SH-SY5Y (cell line): ENCODE measurements at regions not wholly inside any gene's neighbourhood (a gene's known extent, or its start where the extent isn't known, plus 50 kb on each side); places are given as distances from the start of the nearest gene placed in this dataset.

Experiments used
- GATA2 ChIP-seq: IDR thresholded peaks from 2 replicates; pipeline ENCODE4 v1.6.1; 2011; ENCODE audit warnings: mild to moderate bottlenecking, low read depth, low read length
- GATA3 ChIP-seq: IDR thresholded peaks from 2 replicates; pipeline ENCODE4 v1.6.1; 2011; ENCODE audit warnings: low read depth, mild to moderate bottlenecking, low read length, moderate library complexity

GRCh38 chr11:79990141-79990540 is 549.3 kb upstream of the TENM4 start:
- TF ChIP-seq GATA3 (no peak), GATA2 (no peak)

- no peak for TF ChIP-seq GATA3
- no peak for TF ChIP-seq GATA2
Observed at GRCh38 chr11:79982185-79982584, 541.4 kb upstream of the TENM4 start.

- TF ChIP-seq GATA3 (no peak), GATA2 (no peak)
Observed at GRCh38 chr11:79980916-79981315, 540.1 kb upstream of the TENM4 start.

GRCh38 chr11:79973721-79974617 is 533.1 kb upstream of the TENM4 start:
- TF ChIP-seq GATA3 (no peak), GATA2 (no peak)

- TF ChIP-seq GATA2, result no peak
- TF ChIP-seq GATA3, result no peak
Observed at GRCh38 chr11:79971255-79971654, 530.4 kb upstream of the TENM4 start.

- TF ChIP-seq GATA2 (no peak), GATA3 (no peak)
Observed at GRCh38 chr11:79966592-79966991, 525.8 kb upstream of the TENM4 start.

- TF ChIP-seq GATA3 (no peak), GATA2 (no peak)
Observed at GRCh38 chr11:79963856-79964645, 523.2 kb upstream of the TENM4 start.

- no peak for TF ChIP-seq GATA2
- TF ChIP-seq GATA3, result no peak
Observed at GRCh38 chr11:79960461-79960860, 519.6 kb upstream of the TENM4 start.

GRCh38 chr11:79959318-79959717 is 518.5 kb upstream of the TENM4 start:
- TF ChIP-seq GATA3 (no peak), GATA2 (no peak)

GRCh38 chr11:79957702-79958101 is 516.9 kb upstream of the TENM4 start:
- TF ChIP-seq GATA2 (no peak), GATA3 (no peak)

- TF ChIP-seq GATA3, result no peak
- no peak for TF ChIP-seq GATA2
Observed at GRCh38 chr11:79956061-79956460, 515.2 kb upstream of the TENM4 start.

- TF ChIP-seq GATA2 (no peak), GATA3 (no peak)
Observed at GRCh38 chr11:79953629-79954028, 512.8 kb upstream of the TENM4 start.

- TF ChIP-seq GATA2 (no peak), GATA3 (no peak)
Observed at GRCh38 chr11:79950741-79951140, 509.9 kb upstream of the TENM4 start.

- TF ChIP-seq GATA2, result no peak
- TF ChIP-seq GATA3, result no peak
Observed at GRCh38 chr11:79950172-79950571, 509.3 kb upstream of the TENM4 start.

- TF ChIP-seq GATA3 (no peak), GATA2 (no peak)
Observed at GRCh38 chr11:79949574-79949973, 508.7 kb upstream of the TENM4 start.
